B cell (primary cell): ENCODE measurements at regions not wholly inside any gene's neighbourhood (a gene's known extent, or its start where the extent isn't known, plus 50 kb on each side); places are given as distances from the start of the nearest gene placed in this dataset.

Experiments
- EZH2 ChIP-seq: IDR thresholded peaks from 2 replicates; pipeline ENCODE4 v1.6.1; 2012; ENCODE audit warnings: borderline replicate concordance, low read depth, mild to moderate bottlenecking, moderate library complexity, low read length; ENCODE audit not compliant: insufficient read depth, poor library complexity, severe bottlenecking
- TF ChIP-seq, protein P1 (sequence below): fragments of 200-600 bp; IDR thresholded peaks from one replicate; pipeline ENCODE4 v1.8.0; 2022; ENCODE audit warnings: antibody characterized with exemption, mild to moderate bottlenecking

DNA sequence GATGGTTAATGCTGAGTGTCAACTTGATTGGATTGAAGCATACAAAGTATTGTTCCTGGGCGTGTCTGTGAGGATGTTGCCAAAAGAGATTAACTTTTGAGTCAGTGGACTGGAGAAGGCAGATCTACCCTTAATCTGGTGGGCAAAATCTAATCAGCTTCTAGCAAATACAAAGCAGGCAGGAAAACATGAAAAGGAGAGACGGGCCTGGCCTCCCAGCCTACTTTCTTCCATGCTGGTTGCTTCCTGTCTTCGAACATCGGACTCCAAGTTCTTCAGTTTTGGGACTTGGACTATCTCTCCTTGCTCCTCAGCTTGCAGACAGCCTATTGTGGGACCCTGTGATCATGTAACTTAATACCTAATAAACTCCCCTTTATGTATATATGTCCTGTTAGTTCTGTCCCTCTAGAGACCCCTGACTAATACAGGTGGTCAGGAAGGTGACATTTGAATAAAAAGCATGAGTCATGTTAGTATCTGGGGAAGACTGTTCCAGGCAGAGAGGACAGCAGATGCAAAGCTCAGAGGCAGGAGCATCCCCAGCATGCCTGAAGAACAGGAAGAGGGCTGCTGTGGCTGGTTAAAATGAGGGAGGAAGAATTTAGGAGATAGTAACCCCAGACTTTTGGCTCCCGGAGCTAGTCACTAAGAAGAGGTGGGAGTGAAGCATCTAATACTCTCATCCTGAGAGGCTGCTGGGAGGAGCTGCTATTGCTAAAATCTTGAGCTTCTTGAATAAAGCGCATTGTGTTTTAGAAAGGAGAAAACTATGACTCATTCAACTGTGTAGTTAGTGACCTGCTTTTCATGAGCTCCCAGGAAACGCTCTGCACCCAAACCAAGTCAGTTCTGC is 207.4 kb upstream of the HES1 start:
- no peak for TF ChIP-seq EZH2
- TF ChIP-seq, protein P1, sequence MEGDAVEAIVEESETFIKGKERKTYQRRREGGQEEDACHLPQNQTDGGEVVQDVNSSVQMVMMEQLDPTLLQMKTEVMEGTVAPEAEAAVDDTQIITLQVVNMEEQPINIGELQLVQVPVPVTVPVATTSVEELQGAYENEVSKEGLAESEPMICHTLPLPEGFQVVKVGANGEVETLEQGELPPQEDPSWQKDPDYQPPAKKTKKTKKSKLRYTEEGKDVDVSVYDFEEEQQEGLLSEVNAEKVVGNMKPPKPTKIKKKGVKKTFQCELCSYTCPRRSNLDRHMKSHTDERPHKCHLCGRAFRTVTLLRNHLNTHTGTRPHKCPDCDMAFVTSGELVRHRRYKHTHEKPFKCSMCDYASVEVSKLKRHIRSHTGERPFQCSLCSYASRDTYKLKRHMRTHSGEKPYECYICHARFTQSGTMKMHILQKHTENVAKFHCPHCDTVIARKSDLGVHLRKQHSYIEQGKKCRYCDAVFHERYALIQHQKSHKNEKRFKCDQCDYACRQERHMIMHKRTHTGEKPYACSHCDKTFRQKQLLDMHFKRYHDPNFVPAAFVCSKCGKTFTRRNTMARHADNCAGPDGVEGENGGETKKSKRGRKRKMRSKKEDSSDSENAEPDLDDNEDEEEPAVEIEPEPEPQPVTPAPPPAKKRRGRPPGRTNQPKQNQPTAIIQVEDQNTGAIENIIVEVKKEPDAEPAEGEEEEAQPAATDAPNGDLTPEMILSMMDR, result no peak
